Transverse colon (tissue), 4 donors: ENCODE measurements at regions not wholly inside any gene's neighbourhood (a gene's known extent, or its start where the extent isn't known, plus 50 kb on each side); places are given as distances from the start of the nearest gene placed in this dataset.

Experiments
- DNase-seq: peaks from one replicate; pipeline ENCODE4 v3.0.0-alpha.2; 2019
- H3K27ac ChIP-seq, 4 donors: fragments of 200-600 bp; sonication (generic); 2 replicates each; pipeline ENCODE4 v1.5.1; 2016 to 2018; ENCODE audit warnings: inconsistent platforms in 4 of 4
- H3K27me3 ChIP-seq: fragments of 200-600 bp; sonication (generic); 2 replicates; pipeline ENCODE4 v1.5.1; 2017; ENCODE audit warnings: inconsistent platforms
- H3K36me3 ChIP-seq, 4 donors: fragments of 200-600 bp; sonication (generic); 2 replicates each; pipeline ENCODE4 v1.5.1; 2017 to 2019; ENCODE audit warnings: inconsistent platforms in 4 of 4
- H3K4me1 ChIP-seq, 4 donors: fragments of 200-600 bp; sonication (generic); 2 replicates each; pipeline ENCODE4 v1.5.1; 2017 to 2020; ENCODE audit warnings: inconsistent platforms in 4 of 4
- H3K4me3 ChIP-seq, 4 donors: fragments of 200-600 bp; sonication (generic); 1 replicate in 1 of 4; 2 replicates in 3 of 4; pipeline versions ENCODE4 v1.5.1 to v1.6.1; 2017 to 2019; ENCODE audit warnings: inconsistent platforms in 4 of 4
- H3K9me3 ChIP-seq, 2 donors: fragments of 200-600 bp; sonication (generic); 2 replicates each; pipeline ENCODE4 v1.5.1; 2017 to 2019; ENCODE audit warnings: inconsistent platforms in 2 of 2
- EP300 ChIP-seq: sonication (generic); formaldehyde crosslinking; IDR thresholded peaks from one replicate; pipeline ENCODE4 v1.6.1; 2017; ENCODE audit warnings: antibody characterized with exemption, low read depth
- POLR2A ChIP-seq: fragments of 450-650 bp; IDR thresholded peaks from one replicate; pipeline ENCODE4 v1.6.1; 2016; ENCODE audit warnings: antibody characterized with exemption, mild to moderate bottlenecking, moderate library complexity
- POLR2AphosphoS5 ChIP-seq, 3 donors: sonication (generic); formaldehyde crosslinking; IDR thresholded peaks; one replicate each; pipeline ENCODE4 v1.6.1; 2016; ENCODE audit warnings: antibody characterized with exemption in 3 of 3
- WGBS, 2 donors: methylation state at CpG; one replicate each; pipeline ENCODE4 v1.1.5; 2018; ENCODE audit warnings: low coverage in 1 of 2; 5-methylcytosine and 5-hydroxymethylcytosine counted together
- in situ Hi-C, 4 donors: fragments of 200-750 bp; cut with MboI; loops; one replicate each; pipeline versions ENCODE4 v1.15.0 to v1.15.1; 2017; ENCODE audit warnings: low sequenced_read_pairs in 3 of 4, low pct_ligation_motif_present in 1 of 4, low pct_unique_long_range_greater_than_20kb in 1 of 4
- intact Hi-C: fragments of 100-400 bp; cut with DNase I; formaldehyde crosslinking; loops from one replicate; pipeline ENCODE4 v1.15.1; 2023; ENCODE audit warnings: low total_unique reads
- TF ChIP-seq, protein P1 (sequence below), 5 experiments: fragments of 200-600 bp in 3 of 5; fragments of 450-650 bp in 2 of 5; sonication (generic) in 3 of 5; IDR thresholded peaks; 1 replicate in 2 of 5; 2 replicates in 3 of 5; pipeline ENCODE4 v1.5.1; 2016 to 2017; ENCODE audit warnings: antibody characterized with exemption in 5 of 5, inconsistent platforms in 3 of 5, mild to moderate bottlenecking in 2 of 5, moderate library complexity in 1 of 5

GRCh38 chr3:21273259-21274025 is 477.6 kb downstream of the ZNF385D start:
- Histone ChIP-seq H3K4me1 (no peaks in the 10 kb centered on the region), H3K27me3 (no peaks in the 10 kb centered on the region), H3K36me3 (no peaks in the 10 kb centered on the region), H3K4me3 (no peak overlapping the region), H3K9me3 (peaks cover 5% of the 10 kb centered on the region in 2 donors), H3K27ac (no peak overlapping the region)
- intact Hi-C loops, result no loop called here
- in situ Hi-C loops, result no loop called here
- no peak for DNase-seq
- 50 to 56% methylated on average over 4 of the region's 4 CpGs for WGBS, 2 donors
- TF ChIP-seq EP300 (no peak), POLR2A (no peak), POLR2AphosphoS5 (IDR thresholded peaks at IDR 0.05) (no peak)
- TF ChIP-seq, protein P1, sequence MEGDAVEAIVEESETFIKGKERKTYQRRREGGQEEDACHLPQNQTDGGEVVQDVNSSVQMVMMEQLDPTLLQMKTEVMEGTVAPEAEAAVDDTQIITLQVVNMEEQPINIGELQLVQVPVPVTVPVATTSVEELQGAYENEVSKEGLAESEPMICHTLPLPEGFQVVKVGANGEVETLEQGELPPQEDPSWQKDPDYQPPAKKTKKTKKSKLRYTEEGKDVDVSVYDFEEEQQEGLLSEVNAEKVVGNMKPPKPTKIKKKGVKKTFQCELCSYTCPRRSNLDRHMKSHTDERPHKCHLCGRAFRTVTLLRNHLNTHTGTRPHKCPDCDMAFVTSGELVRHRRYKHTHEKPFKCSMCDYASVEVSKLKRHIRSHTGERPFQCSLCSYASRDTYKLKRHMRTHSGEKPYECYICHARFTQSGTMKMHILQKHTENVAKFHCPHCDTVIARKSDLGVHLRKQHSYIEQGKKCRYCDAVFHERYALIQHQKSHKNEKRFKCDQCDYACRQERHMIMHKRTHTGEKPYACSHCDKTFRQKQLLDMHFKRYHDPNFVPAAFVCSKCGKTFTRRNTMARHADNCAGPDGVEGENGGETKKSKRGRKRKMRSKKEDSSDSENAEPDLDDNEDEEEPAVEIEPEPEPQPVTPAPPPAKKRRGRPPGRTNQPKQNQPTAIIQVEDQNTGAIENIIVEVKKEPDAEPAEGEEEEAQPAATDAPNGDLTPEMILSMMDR (IDR thresholded peaks at IDR 0.05), result no peak

DNA sequence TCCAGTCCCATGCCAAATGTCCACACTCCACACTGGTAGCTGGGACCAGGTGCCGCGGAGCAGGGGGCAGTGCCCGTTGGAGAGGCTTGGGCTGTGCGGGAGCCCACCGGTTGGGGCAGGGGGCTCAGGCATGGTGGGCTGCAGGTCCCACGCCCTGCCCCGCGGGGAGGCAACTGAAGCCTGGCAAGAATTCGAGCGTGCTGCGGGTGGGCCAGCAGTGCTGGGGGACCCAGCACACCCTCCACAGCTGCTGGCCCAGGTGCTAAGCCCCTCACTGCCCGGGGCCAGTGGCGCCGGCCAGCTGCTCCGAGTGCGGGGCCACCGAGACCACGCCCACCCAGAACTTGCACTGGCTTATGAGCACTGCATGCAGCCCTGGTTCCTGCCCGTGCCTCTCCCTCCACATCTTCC is 479.4 kb downstream of the ZNF385D start:
- TF ChIP-seq POLR2AphosphoS5 (IDR thresholded peaks at IDR 0.05) (no peak), POLR2A (no peak), EP300 (no peak)
- TF ChIP-seq, protein P1 (IDR thresholded peaks at IDR 0.05), result no peak
- no peaks in the 10 kb centered on the region for H3K4me1 ChIP-seq
- intact Hi-C loops (no loop called here), in situ Hi-C loops (no loop called here)
- no peaks in the 10 kb centered on the region for H3K27me3 ChIP-seq
- no peak for DNase-seq
- H3K27ac ChIP-seq, result no peak overlapping the region
- H3K9me3 ChIP-seq, result peaks cover 5% of the 10 kb centered on the region in 2 donors
- H3K36me3 ChIP-seq, result no peaks in the 10 kb centered on the region
- 87% methylated on average over 14 of the region's 19 CpGs; no CpG with 5 or more reads in 1 of the 2 donors for WGBS, 2 donors
- H3K4me3 ChIP-seq, result no peak overlapping the region

- Histone ChIP-seq H3K27me3 (no peaks in the 10 kb centered on the region), H3K4me3 (no peak overlapping the region), H3K27ac (no peak overlapping the region), H3K36me3 (no peaks in the 10 kb centered on the region), H3K4me1 (no peaks in the 10 kb centered on the region), H3K9me3 (peaks cover 5% of the 10 kb centered on the region in 2 donors)
- in situ Hi-C loops (no loop called here), intact Hi-C loops (no loop called here)
- DNase-seq, result no peak
- TF ChIP-seq POLR2A (no peak), EP300 (no peak), POLR2AphosphoS5 (IDR thresholded peaks at IDR 0.05) (no peak)
- TF ChIP-seq, protein P1 (IDR thresholded peaks at IDR 0.05), result no peak
Measured at GRCh38 chr3:21269882-21270281, 481.1 kb downstream of the ZNF385D start.

DNA sequence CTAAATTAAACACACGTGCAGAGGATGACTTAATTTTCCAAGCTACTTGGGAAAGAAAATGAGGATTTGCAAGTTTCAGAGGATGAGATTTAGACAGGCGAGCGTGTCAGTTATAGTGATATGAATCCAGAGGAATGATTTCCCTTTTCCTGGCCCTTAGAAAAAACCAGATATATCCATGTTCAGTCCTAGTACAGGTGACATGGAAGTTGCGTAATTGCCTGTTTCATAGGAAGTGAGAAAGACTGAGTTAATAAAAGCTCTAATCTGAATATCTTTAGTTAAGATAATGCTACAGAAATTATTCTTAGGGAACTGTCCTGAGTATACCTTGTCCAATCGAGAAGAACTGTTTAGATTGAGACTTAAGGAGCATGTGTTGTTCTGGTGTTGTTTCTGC is 490.5 kb downstream of the ZNF385D start:
- in situ Hi-C loops (no loop called here), intact Hi-C loops (no loop called here)
- Histone ChIP-seq H3K36me3 (no peaks in the 10 kb centered on the region), H3K27ac (no peak overlapping the region), H3K4me1 (no peaks in the 10 kb centered on the region), H3K27me3 (no peaks in the 10 kb centered on the region), H3K9me3 (peaks cover 0 to 12% of the 10 kb centered on the region in 2 donors), H3K4me3 (no peak overlapping the region)
- WGBS, 2 donors, result 68 to 70% methylated on average over 5 of the region's 5 CpGs
- TF ChIP-seq POLR2A, result no peak
- TF ChIP-seq, protein P1 (IDR thresholded peaks at IDR 0.05), result no peak
- TF ChIP-seq EP300, result no peak
- no peak for TF ChIP-seq POLR2AphosphoS5 (IDR thresholded peaks at IDR 0.05)
- no peak for DNase-seq
